ENCODE measurements at regions not wholly inside any gene's neighbourhood (a gene's known extent, or its start where the extent isn't known, plus 50 kb on each side); places are given as distances from the start of the nearest gene placed in this dataset.

- no peak for TF ChIP-seq CTCF (IDR thresholded peaks at IDR 0.05)
- no peak for TF ChIP-seq EZH2 (IDR thresholded peaks at IDR 0.05)
Measured at GRCh38 chr18:68229351-68229750, 485.6 kb downstream of the TMX3 start.
